ENCODE measurements at regions not wholly inside any gene's neighbourhood (a gene's known extent, or its start where the extent isn't known, plus 50 kb on each side); places are given as distances from the start of the nearest gene placed in this dataset.

DNA sequence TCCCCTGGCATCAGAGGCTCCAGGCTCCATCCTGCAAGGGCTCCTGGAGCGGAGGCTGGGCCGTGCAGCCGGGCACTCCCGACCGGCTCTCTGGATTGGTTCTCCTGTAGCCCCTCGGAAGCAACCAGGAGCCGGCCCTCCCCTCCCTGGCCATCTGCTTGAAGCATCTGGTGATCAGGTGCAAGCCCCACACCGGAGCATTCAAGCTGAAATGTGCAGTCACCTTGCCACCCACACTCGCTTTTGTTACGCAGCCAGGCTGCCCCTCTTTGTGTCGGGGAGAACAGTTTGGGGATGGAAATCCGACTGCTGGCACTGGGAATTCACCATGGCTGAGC is 258.8 kb downstream of the ZNF536 start:
- no peaks in the 10 kb centered on the region for H3K36me3 ChIP-seq (ENCODE audit: control insufficient read depth, insufficient read depth, low read length)
- WGBS, 2 experiments (ENCODE audit: insufficient coverage in 2 of 2), result 85 to 92% methylated on average over 5 to 11 of the region's 12 CpGs
- no peak overlapping the region for H3K27ac ChIP-seq (ENCODE audit: low read depth, low read length, severe bottlenecking)

DNA sequence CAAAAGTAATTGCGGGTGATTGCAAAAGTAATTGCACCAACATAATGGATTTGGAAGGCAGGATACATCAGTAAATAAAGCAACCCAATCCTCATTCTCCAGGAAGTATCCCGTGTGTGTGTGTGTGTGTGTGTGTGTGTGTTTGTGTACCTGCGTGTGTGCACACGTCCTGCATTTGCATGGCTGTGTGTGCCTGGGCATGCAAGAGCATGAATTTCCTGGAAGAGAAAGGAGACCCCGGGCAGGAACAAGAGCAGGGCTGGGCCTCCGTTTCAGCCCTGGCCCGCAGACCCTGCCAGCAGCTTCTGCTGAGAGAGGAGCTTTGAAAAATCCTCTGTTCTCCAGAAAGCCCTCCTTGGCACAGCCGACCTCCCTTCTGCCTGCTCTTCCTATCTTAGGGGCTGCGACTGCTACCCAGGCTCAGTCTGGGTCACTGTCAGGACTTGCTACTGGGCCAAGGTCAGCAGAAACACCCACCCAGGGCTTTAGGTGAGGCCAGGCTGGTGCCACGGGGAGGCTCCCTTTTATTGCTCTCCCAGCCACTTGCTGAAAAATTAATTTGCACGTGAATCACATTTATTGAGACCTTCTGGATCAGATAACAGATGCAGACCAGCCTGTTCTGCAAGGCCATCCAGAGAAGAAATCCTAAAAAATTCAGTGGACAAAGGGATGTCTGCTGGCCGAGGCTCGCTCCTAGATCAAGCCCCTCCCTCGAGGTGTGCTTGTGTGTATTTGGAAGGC is 258.3 kb downstream of the ZNF536 start:
- no peaks in the 10 kb centered on the region for H3K4me1 ChIP-seq (ENCODE audit: control insufficient read depth, insufficient read depth, low read length, poor library complexity, severe bottlenecking)
- 77 to 86% methylated on average over 8 to 10 of the region's 14 CpGs for WGBS, 2 experiments (ENCODE audit: insufficient coverage in 2 of 2)
- H3K36me3 ChIP-seq (ENCODE audit: control insufficient read depth, insufficient read depth, low read length), result no peaks in the 10 kb centered on the region
- no peak overlapping the region for H3K4me3 ChIP-seq (ENCODE audit: extremely low read depth, insufficient read depth, low read length, poor library complexity, severe bottlenecking)
- no peaks in the 10 kb centered on the region for H3K9me3 ChIP-seq (ENCODE audit: control insufficient read depth, low read length)
- H3K27ac ChIP-seq (ENCODE audit: low read depth, low read length, severe bottlenecking), result no peak overlapping the region

More for the DNA sequence above, 258.8 kb downstream of the ZNF536 start:
- Histone ChIP-seq H3K9me3 (ENCODE audit: control insufficient read depth, low read length) (no peaks in the 10 kb centered on the region), H3K4me1 (ENCODE audit: control insufficient read depth, insufficient read depth, low read length, poor library complexity, severe bottlenecking) (no peaks in the 10 kb centered on the region), H3K4me3 (ENCODE audit: extremely low read depth, insufficient read depth, low read length, poor library complexity, severe bottlenecking) (no peak overlapping the region)

DNA sequence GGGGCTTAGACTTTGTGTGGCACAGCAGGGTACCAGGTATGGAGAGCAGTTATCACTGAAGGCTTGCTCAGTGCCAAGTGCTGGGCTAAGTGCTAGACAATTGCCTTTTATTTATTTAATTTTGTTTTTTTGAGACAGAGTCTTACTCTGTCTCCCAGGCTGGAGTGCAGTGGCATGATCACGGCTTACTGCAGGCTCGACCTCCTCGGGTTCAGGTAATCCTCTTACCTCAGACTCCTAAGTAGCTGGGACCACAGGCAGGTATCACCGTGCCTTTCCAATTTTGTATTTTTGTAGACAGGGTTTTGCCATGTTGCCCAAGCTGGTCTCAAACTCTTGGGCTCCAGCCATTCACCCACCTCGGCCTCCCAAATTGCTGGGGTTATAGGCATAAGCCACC is 256.9 kb downstream of the ZNF536 start:
- Histone ChIP-seq H3K27ac (ENCODE audit: low read depth, low read length, severe bottlenecking) (no peak overlapping the region), H3K36me3 (ENCODE audit: control insufficient read depth, insufficient read depth, low read length) (no peaks in the 10 kb centered on the region), H3K9me3 (ENCODE audit: control insufficient read depth, low read length) (peaks cover 2% of the 10 kb centered on the region), H3K4me1 (ENCODE audit: control insufficient read depth, insufficient read depth, low read length, poor library complexity, severe bottlenecking) (no peaks in the 10 kb centered on the region), H3K4me3 (ENCODE audit: extremely low read depth, insufficient read depth, low read length, poor library complexity, severe bottlenecking) (no peak overlapping the region)
- WGBS, 2 experiments (ENCODE audit: insufficient coverage in 2 of 2), result 96% methylated on average over 4 to 5 of the region's 5 CpGs

DNA sequence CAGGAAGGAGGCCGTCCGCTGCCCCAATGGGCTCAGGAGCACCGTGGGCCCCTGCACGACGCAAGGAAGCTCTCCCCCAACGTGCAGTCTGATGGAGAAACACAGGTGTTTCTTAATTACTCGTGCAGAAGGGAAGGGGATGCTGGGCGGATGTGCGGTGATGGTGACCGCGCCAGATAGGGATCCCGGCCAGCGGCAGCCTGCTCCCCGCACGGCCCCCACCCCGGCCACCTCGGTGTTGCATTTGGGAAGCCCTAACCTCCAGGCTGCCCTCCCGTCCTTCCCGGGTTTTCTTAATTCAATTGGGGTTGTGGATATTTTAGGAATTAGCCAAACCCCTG is 254.4 kb downstream of the ZNF536 start:
- Histone ChIP-seq H3K36me3 (ENCODE audit: control insufficient read depth, insufficient read depth, low read length) (no peaks in the 10 kb centered on the region), H3K27ac (ENCODE audit: low read depth, low read length, severe bottlenecking) (no peak overlapping the region), H3K9me3 (ENCODE audit: control insufficient read depth, low read length) (peaks cover 11% of the 10 kb centered on the region), H3K4me3 (ENCODE audit: extremely low read depth, insufficient read depth, low read length, poor library complexity, severe bottlenecking) (no peak overlapping the region), H3K4me1 (ENCODE audit: control insufficient read depth, insufficient read depth, low read length, poor library complexity, severe bottlenecking) (no peaks in the 10 kb centered on the region)
- WGBS, 2 experiments (ENCODE audit: insufficient coverage in 2 of 2), result 91 to 98% methylated on average over 6 to 19 of the region's 19 CpGs

DNA sequence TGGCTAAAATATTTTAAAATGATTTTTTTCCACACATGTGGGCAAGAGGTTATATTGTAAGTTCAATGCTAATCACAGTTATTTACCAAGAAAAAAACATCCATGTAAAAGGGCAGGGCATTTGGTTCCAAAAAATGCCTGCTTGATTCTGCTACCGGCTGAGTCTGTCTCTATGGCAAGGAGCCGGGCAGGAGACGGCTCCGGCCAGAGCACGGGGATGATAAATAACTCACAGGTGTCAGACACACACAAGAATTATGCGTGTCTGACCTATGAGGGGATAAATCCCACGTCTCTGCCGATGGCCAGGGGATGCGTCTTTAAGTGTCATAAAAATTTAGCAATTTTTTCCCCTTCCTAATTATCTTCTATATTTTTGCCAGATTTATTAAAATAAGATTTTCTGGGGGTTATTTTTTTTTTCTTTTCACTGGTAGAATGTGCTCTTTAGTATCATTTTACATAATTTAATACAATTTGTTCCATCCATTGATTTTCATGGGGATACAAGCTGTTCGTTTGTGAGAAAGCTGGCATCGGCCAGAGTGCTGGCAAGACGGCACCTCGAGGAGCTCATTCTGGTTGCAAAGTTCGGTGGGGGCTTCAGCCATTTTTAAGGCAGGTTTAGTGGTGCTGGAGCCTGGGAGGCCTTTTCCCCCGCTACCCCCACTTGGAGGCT is 253.9 kb downstream of the ZNF536 start:
- Histone ChIP-seq H3K36me3 (ENCODE audit: control insufficient read depth, insufficient read depth, low read length) (no peaks in the 10 kb centered on the region), H3K27ac (ENCODE audit: low read depth, low read length, severe bottlenecking) (no peak overlapping the region), H3K4me3 (ENCODE audit: extremely low read depth, insufficient read depth, low read length, poor library complexity, severe bottlenecking) (no peak overlapping the region), H3K4me1 (ENCODE audit: control insufficient read depth, insufficient read depth, low read length, poor library complexity, severe bottlenecking) (no peaks in the 10 kb centered on the region), H3K9me3 (ENCODE audit: control insufficient read depth, low read length) (peaks cover 11% of the 10 kb centered on the region)
- 91 to 93% methylated on average over 10 to 15 of the region's 15 CpGs for WGBS, 2 experiments (ENCODE audit: insufficient coverage in 2 of 2)

DNA sequence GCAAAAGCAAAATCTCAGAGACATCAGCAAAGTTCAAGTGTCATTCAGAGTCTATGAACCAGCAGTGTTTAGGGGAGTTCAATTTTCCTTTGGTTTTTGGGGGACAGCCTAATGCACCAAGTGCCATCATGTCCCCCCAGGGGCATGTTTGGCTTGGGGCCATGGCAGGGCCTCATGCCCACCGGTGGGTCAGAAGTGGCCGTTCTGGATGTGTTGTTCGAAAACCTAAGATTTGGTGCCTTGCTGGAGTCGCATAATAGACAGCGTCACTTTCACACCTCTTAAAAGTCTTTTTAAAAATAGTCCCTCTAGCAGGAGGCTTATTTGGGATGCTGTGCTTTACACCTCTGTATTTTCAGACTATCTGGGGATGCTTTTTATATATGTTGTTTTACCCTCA is 250.1 kb downstream of the ZNF536 start:
- no peaks in the 10 kb centered on the region for H3K36me3 ChIP-seq (ENCODE audit: control insufficient read depth, insufficient read depth, low read length)
- H3K4me3 ChIP-seq (ENCODE audit: extremely low read depth, insufficient read depth, low read length, poor library complexity, severe bottlenecking), result no peak overlapping the region
- 100% methylated on average over 3 of the region's 5 CpGs for WGBS, 2 experiments (ENCODE audit: insufficient coverage in 2 of 2)
- no peaks in the 10 kb centered on the region for H3K4me1 ChIP-seq (ENCODE audit: control insufficient read depth, insufficient read depth, low read length, poor library complexity, severe bottlenecking)
- peaks cover 11% of the 10 kb centered on the region for H3K9me3 ChIP-seq (ENCODE audit: control insufficient read depth, low read length)
- H3K27ac ChIP-seq (ENCODE audit: low read depth, low read length, severe bottlenecking), result no peak overlapping the region

DNA sequence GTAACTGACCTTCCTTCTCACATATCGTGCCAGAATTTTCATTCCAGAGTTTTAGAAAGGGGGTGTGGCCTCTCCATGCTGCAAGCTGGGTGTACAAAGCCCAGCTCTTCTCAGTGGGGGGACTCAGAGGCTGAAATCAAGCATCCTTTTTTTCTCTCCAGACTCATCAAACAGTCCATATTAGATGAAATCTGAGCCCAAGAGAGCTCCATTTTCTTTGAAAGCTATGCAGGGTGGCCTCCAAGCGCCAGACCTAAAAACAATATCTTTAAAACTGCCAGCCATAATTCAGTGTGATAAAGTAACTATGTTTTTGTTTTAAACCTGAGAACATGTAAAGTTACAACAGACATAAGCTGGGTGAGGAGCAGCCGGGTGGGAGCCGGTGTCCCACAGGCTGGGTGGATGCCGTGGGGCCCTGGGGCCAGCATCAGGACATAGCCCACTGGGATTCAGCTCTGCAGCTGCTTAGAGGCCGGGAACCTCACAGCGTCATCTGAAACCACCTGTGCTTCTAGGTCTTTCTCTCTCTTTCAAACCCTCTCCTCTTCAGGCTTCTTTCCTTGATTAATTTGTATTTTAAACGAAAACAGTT is 249.2 kb downstream of the ZNF536 start:
- WGBS, 2 experiments (ENCODE audit: insufficient coverage in 2 of 2), result 81 to 94% methylated on average over 5 of the region's 8 CpGs
- no peak overlapping the region for H3K27ac ChIP-seq (ENCODE audit: low read depth, low read length, severe bottlenecking)
- H3K9me3 ChIP-seq (ENCODE audit: control insufficient read depth, low read length), result peaks cover 11% of the 10 kb centered on the region
- H3K36me3 ChIP-seq (ENCODE audit: control insufficient read depth, insufficient read depth, low read length), result no peaks in the 10 kb centered on the region
- H3K4me3 ChIP-seq (ENCODE audit: extremely low read depth, insufficient read depth, low read length, poor library complexity, severe bottlenecking), result no peak overlapping the region
- no peaks in the 10 kb centered on the region for H3K4me1 ChIP-seq (ENCODE audit: control insufficient read depth, insufficient read depth, low read length, poor library complexity, severe bottlenecking)

DNA sequence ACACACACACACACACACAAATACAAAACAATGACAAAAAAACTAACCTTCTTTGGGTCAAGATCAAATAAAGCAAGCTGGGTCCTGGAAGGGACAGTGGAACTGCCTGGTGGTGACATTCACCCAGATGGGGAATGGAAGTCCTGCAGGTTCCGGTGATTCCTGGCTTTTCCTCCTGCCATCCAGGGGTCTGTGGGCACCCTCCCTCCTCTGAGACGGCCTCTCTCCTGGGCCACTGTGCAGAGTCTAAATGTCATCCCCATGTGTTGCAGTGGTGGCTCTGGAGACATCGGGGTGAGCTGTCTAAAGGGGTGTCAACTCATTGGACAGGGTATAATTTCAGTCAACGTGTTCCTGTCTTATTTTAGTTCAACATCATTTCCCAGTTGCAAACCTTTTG is 248.2 kb downstream of the ZNF536 start:
- no peaks in the 10 kb centered on the region for H3K4me1 ChIP-seq (ENCODE audit: control insufficient read depth, insufficient read depth, low read length, poor library complexity, severe bottlenecking)
- H3K36me3 ChIP-seq (ENCODE audit: control insufficient read depth, insufficient read depth, low read length), result no peaks in the 10 kb centered on the region
- H3K27ac ChIP-seq (ENCODE audit: low read depth, low read length, severe bottlenecking), result no peak overlapping the region
- no peak overlapping the region for H3K4me3 ChIP-seq (ENCODE audit: extremely low read depth, insufficient read depth, low read length, poor library complexity, severe bottlenecking)
- H3K9me3 ChIP-seq (ENCODE audit: control insufficient read depth, low read length), result peaks cover 11% of the 10 kb centered on the region
- WGBS, 2 experiments (ENCODE audit: insufficient coverage in 2 of 2), result 86 to 95% methylated on average over 3 of the region's 4 CpGs

DNA sequence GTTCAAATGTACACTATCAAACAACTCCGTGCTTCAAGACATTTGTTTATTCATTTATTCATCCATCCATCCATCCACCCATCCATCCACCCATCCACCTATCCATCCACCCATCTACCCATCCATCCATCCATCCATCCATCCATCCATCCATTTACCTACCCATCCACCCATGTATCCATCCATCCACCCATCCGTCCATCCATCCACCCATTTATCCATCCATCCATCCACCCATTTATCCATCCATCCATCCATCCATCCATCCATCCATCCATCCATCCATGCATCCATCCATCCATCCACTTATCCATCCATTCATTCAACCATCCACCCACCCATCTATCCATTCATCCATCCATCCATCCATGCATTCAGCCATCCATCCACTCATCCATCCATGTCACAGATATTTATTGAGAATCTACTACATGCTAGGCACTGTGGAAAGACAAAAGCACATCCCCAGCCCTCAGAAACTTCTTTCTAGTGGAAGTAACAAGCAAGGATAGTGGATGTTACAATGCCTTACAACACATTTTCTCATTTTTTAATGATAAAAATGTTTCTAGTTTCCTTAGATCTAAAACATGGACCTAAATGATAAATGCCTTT is 237.6 kb downstream of the ZNF536 start:
- 60 to 81% methylated on average over 1 to 2 of the region's 2 CpGs for WGBS, 2 experiments (ENCODE audit: insufficient coverage in 2 of 2)
- H3K4me3 ChIP-seq (ENCODE audit: extremely low read depth, insufficient read depth, low read length, poor library complexity, severe bottlenecking), result no peak overlapping the region
- no peaks in the 10 kb centered on the region for H3K36me3 ChIP-seq (ENCODE audit: control insufficient read depth, insufficient read depth, low read length)
- H3K27ac ChIP-seq (ENCODE audit: low read depth, low read length, severe bottlenecking), result no peak overlapping the region
- H3K4me1 ChIP-seq (ENCODE audit: control insufficient read depth, insufficient read depth, low read length, poor library complexity, severe bottlenecking), result no peaks in the 10 kb centered on the region
- H3K9me3 ChIP-seq (ENCODE audit: control insufficient read depth, low read length), result no peaks in the 10 kb centered on the region

DNA sequence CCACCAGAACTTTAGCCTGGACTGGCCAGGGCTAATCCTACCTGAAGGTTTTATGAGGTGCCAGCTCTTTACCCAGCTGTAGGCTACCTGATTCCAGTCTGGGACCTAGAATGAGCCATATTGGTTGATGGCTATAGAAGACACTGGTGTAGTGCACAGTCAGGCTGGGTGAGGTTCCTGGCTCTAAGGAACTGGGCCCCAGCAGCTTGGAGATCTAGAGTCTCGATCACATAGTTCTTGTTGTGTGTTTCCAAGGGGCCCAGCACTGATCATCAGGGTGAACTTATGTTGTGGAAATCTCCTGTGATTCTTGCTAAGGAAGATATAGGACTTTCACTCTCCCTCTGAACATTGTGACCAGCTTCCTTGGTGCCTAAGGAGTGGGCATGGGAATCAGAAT is 236.3 kb downstream of the ZNF536 start:
- 100% methylated on average over 1 of the region's 1 CpG for whole genome bisulfite sequencing, 2 experiments (ENCODE audit: insufficient coverage in 2 of 2)
- no peaks in the 10 kb centered on the region for H3K36me3 ChIP-seq (ENCODE audit: control insufficient read depth, insufficient read depth, low read length)
- no peaks in the 10 kb centered on the region for H3K4me1 ChIP-seq (ENCODE audit: control insufficient read depth, insufficient read depth, low read length, poor library complexity, severe bottlenecking)
- H3K4me3 ChIP-seq (ENCODE audit: extremely low read depth, insufficient read depth, low read length, poor library complexity, severe bottlenecking), result no peak overlapping the region
- no peaks in the 10 kb centered on the region for H3K9me3 ChIP-seq (ENCODE audit: control insufficient read depth, low read length)
- no peak overlapping the region for H3K27ac ChIP-seq (ENCODE audit: low read depth, low read length, severe bottlenecking)
